PC-3 (cell line): ENCODE measurements at regions not wholly inside any gene's neighbourhood (a gene's known extent, or its start where the extent isn't known, plus 50 kb on each side); places are given as distances from the start of the nearest gene placed in this dataset.

ENCODE experiments used
- ATAC-seq: fragments of 200-7000 bp; cut with Tn5 transposase; 2 replicates; pipeline ENCODE4 v1.9.1; 2020; ENCODE audit warnings: mild to moderate bottlenecking, moderate library complexity
- BruUV-seq: library from RNA; stranded (reverse); fragments of 400-500 nt; replicated peaks from 2 replicates; lab custom pipeline; 2021; lab: Mats Ljungman, UMichigan
- CTCF ChIA-PET: fragments of 300-600 bp; sonication (Branson Sonifier 250); formaldehyde crosslinking; loops from one replicate; lab custom pipeline; 2022; ENCODE audit warnings: antibody characterized with exemption; lab: Charles Lee
- POLR2A ChIA-PET: fragments of 300-600 bp; sonication (Branson Sonifier 250); formaldehyde crosslinking; loops from one replicate; lab custom pipeline; 2022; ENCODE audit warnings: antibody characterized with exemption; ENCODE audit not compliant: unreplicated experiment; lab: Charles Lee
- DNase-seq: peaks from one replicate; pipeline ENCODE4 v3.0.0-alpha.2; 2015
- H2AFZ ChIP-seq: fragments of 300-600 bp; sonication (generic); 2 replicates; pipeline ENCODE4 v1.6.0; 2016; ENCODE audit warnings: antibody characterized with exemption, low read length
- H3F3A ChIP-seq: fragments of 300-600 bp; sonication (generic); one replicate; pipeline ENCODE4 v1.6.0; 2017; ENCODE audit warnings: antibody characterized with exemption, low read length, control low read depth, mild to moderate bottlenecking; ENCODE audit not compliant: unreplicated experiment
- H3K27ac ChIP-seq: fragments of 300-600 bp; sonication (generic); 2 replicates; pipeline ENCODE4 v1.5.1; 2016; ENCODE audit warnings: mild to moderate bottlenecking, low read length
- H3K27me3 ChIP-seq: fragments of 300-600 bp; sonication (generic); 2 replicates; pipeline ENCODE4 v1.6.1; 2016; ENCODE audit warnings: low read length, mixed read lengths
- H3K36me3 ChIP-seq: fragments of 300-600 bp; sonication (generic); 2 replicates; pipeline ENCODE4 v1.6.1; 2016; ENCODE audit warnings: low read depth, mixed run types, low read length, mixed read lengths
- H3K4me1 ChIP-seq: fragments of 300-600 bp; sonication (generic); 2 replicates; pipeline ENCODE4 v1.5.1; 2016; ENCODE audit warnings: low read length; ENCODE audit not compliant: insufficient read depth
- H3K4me2 ChIP-seq: fragments of 300-600 bp; sonication (generic); 2 replicates; pipeline ENCODE4 v1.6.0; 2016; ENCODE audit warnings: low read length
- H3K4me3 ChIP-seq: fragments of 300-600 bp; sonication (generic); 2 replicates; pipeline ENCODE4 v1.5.1; 2016; ENCODE audit warnings: mild to moderate bottlenecking, low read length, mixed read lengths
- H3K79me2 ChIP-seq: fragments of 300-600 bp; sonication (generic); 2 replicates; pipeline ENCODE4 v1.6.1; 2017; ENCODE audit warnings: low read length, mixed read lengths
- H3K9ac ChIP-seq: fragments of 300-600 bp; sonication (generic); 2 replicates; pipeline ENCODE4 v1.6.0; 2016; ENCODE audit warnings: mild to moderate bottlenecking, low read length
- H3K9me2 ChIP-seq: fragments of 300-600 bp; sonication (generic); replicated peaks from 2 replicates; pipeline ENCODE4 v1.6.1; 2016; ENCODE audit warnings: mixed run types, low read length, mixed read lengths
- H3K9me3 ChIP-seq: fragments of 300-600 bp; sonication (generic); 2 replicates; pipeline ENCODE4 v1.6.1; 2016; ENCODE audit warnings: low read length, mixed read lengths
- H4K20me1 ChIP-seq: fragments of 300-600 bp; sonication (generic); 2 replicates; pipeline ENCODE4 v1.6.1; 2016; ENCODE audit warnings: low read length, mixed read lengths
- EZH2 ChIP-seq: fragments of 300-600 bp; sonication (generic); IDR thresholded peaks from one replicate; pipeline ENCODE4 v1.6.1; 2017; ENCODE audit warnings: antibody characterized with exemption, mild to moderate bottlenecking, low read length; ENCODE audit not compliant: unreplicated experiment
- EZH2phosphoT487 ChIP-seq: fragments of 300-600 bp; sonication (generic); IDR thresholded peaks from 2 replicates; pipeline ENCODE4 v1.6.1; 2018; ENCODE audit warnings: mild to moderate bottlenecking, antibody characterized with exemption, low read length, borderline replicate concordance
- intact Hi-C: fragments of 100-400 bp; cut with micrococcal nuclease; formaldehyde crosslinking; loops from 2 replicates; pipeline ENCODE4 v1.9.0; 2023
- TF ChIP-seq, protein P1 (sequence below): fragments of 300-600 bp; sonication (generic); conservative IDR thresholded peaks from 2 replicates; pipeline ENCODE4 v1.5.1; 2017; ENCODE audit warnings: antibody characterized with exemption, low read depth, mild to moderate bottlenecking, low read length

GRCh38 chr2:235333076-235333475 lies 160.8 kb upstream of the AGAP1 start:
- CTCF ChIA-PET: no interaction called here
- Histone ChIP-seq H4K20me1 (no peaks in the 10 kb centered on the region), H2AFZ (no peak overlapping the region), H3K4me1 (peaks cover 31% of the 10 kb centered on the region), H3K9ac (peak overlapping the region; percentile 85; the same call in 1 of the 2 replicates), H3K9me3 (no peaks in the 10 kb centered on the region), H3K36me3 (no peaks in the 10 kb centered on the region), H3K27me3 (no peaks in the 10 kb centered on the region), H3K9me2 (no peaks in the 10 kb centered on the region), H3K27ac (peak overlapping the region; percentile 98), H3K79me2 (no peaks in the 10 kb centered on the region), H3K4me3 (no peak overlapping the region), H3K4me2 (no peak overlapping the region), H3F3A (no peaks in the 10 kb centered on the region)
- intact Hi-C loops: loop anchor here (10.0 kb wide), 1 partner anchor 188 kb away; no protein-coding TSS in a partner anchor
- BruUV-seq: no TSS peak
- no peak for ATAC-seq
- DNase-seq: no peak
- POLR2A ChIA-PET: no interaction called here
- TF ChIP-seq, protein P1, sequence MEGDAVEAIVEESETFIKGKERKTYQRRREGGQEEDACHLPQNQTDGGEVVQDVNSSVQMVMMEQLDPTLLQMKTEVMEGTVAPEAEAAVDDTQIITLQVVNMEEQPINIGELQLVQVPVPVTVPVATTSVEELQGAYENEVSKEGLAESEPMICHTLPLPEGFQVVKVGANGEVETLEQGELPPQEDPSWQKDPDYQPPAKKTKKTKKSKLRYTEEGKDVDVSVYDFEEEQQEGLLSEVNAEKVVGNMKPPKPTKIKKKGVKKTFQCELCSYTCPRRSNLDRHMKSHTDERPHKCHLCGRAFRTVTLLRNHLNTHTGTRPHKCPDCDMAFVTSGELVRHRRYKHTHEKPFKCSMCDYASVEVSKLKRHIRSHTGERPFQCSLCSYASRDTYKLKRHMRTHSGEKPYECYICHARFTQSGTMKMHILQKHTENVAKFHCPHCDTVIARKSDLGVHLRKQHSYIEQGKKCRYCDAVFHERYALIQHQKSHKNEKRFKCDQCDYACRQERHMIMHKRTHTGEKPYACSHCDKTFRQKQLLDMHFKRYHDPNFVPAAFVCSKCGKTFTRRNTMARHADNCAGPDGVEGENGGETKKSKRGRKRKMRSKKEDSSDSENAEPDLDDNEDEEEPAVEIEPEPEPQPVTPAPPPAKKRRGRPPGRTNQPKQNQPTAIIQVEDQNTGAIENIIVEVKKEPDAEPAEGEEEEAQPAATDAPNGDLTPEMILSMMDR: no peak
- TF ChIP-seq EZH2 (no peak), EZH2phosphoT487 (no peak)

DNA sequence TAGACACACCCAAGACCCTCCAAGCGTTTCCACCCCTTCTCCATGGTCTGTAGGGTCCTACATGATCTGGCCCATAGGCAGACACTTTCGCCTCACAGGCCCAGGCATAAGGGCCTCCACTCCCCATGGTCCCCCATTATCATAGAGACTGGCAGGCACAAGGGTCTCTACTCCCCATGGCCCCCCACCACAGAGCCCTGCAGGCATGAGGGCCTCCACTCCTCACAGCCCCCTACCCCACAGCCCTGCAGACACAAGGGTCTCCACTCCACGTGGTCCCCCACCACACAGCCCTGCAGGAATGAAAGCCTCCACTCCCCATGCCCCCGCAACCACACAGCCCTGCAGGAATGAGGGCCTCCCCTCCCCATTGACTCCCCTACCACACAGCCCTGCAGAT lies 159.7 kb upstream of the AGAP1 start:
- no peak overlapping the region for H3K9ac ChIP-seq
- BruUV-seq: no TSS peak
- no peaks in the 10 kb centered on the region for H3K9me2 ChIP-seq
- H3K36me3 ChIP-seq: no peaks in the 10 kb centered on the region
- CTCF ChIA-PET: no interaction called here
- no peaks in the 10 kb centered on the region for H3K27me3 ChIP-seq
- no peaks in the 10 kb centered on the region for H4K20me1 ChIP-seq
- no peak overlapping the region for H3K4me3 ChIP-seq
- H3K4me1 ChIP-seq: peaks cover 29% of the 10 kb centered on the region
- H3K9me3 ChIP-seq: no peaks in the 10 kb centered on the region
- intact Hi-C loops: loop anchor here (10.0 kb wide), 1 partner anchor 189 kb away; no protein-coding TSS in a partner anchor
- H3F3A ChIP-seq: no peaks in the 10 kb centered on the region
- no peaks in the 10 kb centered on the region for H3K79me2 ChIP-seq
- DNase-seq: no peak
- no peak for ATAC-seq
- no peak overlapping the region for H3K4me2 ChIP-seq
- POLR2A ChIA-PET: no interaction called here
- TF ChIP-seq, protein P1: no peak
- no peak for TF ChIP-seq EZH2
- no peak for TF ChIP-seq EZH2phosphoT487
- H3K27ac ChIP-seq: no peak overlapping the region
- H2AFZ ChIP-seq: no peak overlapping the region

DNA sequence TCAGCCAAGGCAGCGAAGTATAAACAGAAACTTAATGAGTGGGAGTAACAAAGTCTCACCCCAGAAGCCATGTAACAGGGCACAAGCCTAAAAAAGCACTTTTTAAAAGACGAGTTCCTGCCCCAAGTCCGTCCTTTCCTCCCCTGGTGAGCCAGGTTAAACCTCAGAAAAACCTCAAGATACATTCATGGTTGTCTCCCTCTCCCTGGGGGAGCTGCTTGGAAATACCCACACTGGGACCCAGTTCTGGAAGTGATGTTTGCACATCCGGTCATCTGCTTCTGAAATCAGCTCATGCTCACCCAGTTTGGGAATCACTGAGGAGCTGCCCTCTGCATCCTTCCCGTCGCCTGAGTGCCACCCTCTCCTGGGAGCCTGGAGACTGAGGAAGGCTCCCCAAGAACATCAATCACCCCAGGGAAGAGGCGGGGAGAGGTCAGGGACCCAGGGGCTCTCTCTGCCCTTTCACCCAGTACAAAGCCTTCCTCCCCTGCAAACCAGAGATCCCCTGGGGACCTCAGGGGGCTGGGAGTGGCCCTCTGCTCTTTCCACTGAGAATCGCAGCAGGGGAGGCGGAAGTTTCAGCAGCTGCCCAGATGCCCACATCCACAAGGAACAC lies 150.6 kb upstream of the AGAP1 start:
- DNase-seq (no peak), ATAC-seq (no peak)
- no peak overlapping the region for H3K4me3 ChIP-seq
- H3F3A ChIP-seq: no peaks in the 10 kb centered on the region
- BruUV-seq: no TSS peak
- H3K9me2 ChIP-seq: no peaks in the 10 kb centered on the region
- ChIA-PET POLR2A (no interaction called here), CTCF (no interaction called here)
- H3K27ac ChIP-seq: no peak overlapping the region
- no peaks in the 10 kb centered on the region for H3K79me2 ChIP-seq
- peaks cover 13% of the 10 kb centered on the region for H3K4me1 ChIP-seq
- H3K4me2 ChIP-seq: no peak overlapping the region
- TF ChIP-seq, protein P1: no peak
- TF ChIP-seq EZH2phosphoT487 (no peak), EZH2 (no peak)
- no peaks in the 10 kb centered on the region for H3K27me3 ChIP-seq
- intact Hi-C loops: no loop called here
- H4K20me1 ChIP-seq: no peaks in the 10 kb centered on the region
- H2AFZ ChIP-seq: no peak overlapping the region
- no peak overlapping the region for H3K9ac ChIP-seq
- no peaks in the 10 kb centered on the region for H3K9me3 ChIP-seq
- no peaks in the 10 kb centered on the region for H3K36me3 ChIP-seq
